IgD-negative memory B cell (primary cell): ENCODE measurements at regions not wholly inside any gene's neighbourhood (a gene's known extent, or its start where the extent isn't known, plus 50 kb on each side); places are given as distances from the start of the nearest gene placed in this dataset.
"Not testable (repeated sequence)": the region's sequence is repeated elsewhere in the genome, so short reads cannot be mapped to it uniquely, and the experiment has no call there.

Source experiments
- H3K27ac Mint-ChIP-seq, 3 donors: one replicate each; pipeline ENCODE4 v1.8.0; 2020 to 2022; ENCODE audit warnings: mild to moderate bottlenecking in 3 of 3, mixed read lengths in 3 of 3, moderate library complexity in 1 of 3
- H3K27me3 Mint-ChIP-seq: one replicate; pipeline ENCODE4 v1.8.0; 2021; ENCODE audit warnings: mixed read lengths
- H3K36me3 Mint-ChIP-seq: one replicate; pipeline ENCODE4 v1.8.0; 2020; ENCODE audit warnings: mild to moderate bottlenecking, mixed read lengths
- H3K4me1 Mint-ChIP-seq, 3 donors: one replicate each; pipeline ENCODE4 v1.8.0; 2020 to 2022; ENCODE audit warnings: mixed read lengths in 3 of 3, mild to moderate bottlenecking in 1 of 3
- H3K4me3 Mint-ChIP-seq, 4 donors: one replicate each; pipeline ENCODE4 v1.8.0; 2020 to 2022; ENCODE audit warnings: mild to moderate bottlenecking in 4 of 4, mixed read lengths in 4 of 4, moderate library complexity in 3 of 4
- H3K9me3 Mint-ChIP-seq, 3 donors: one replicate each; pipeline ENCODE4 v1.8.0; 2020 to 2021; ENCODE audit warnings: mixed read lengths in 3 of 3, mild to moderate bottlenecking in 1 of 3

- H3K9me3 Mint-ChIP-seq, H3K36me3 Mint-ChIP-seq, H3K27ac Mint-ChIP-seq, H3K27me3 Mint-ChIP-seq: not testable (repeated sequence)
- Mint-ChIP-seq H3K4me3 (peak overlapping the region in 2 of 4 donors; percentile 2 to 49), H3K4me1 (peaks cover 6 to 13% (median 12%) of the 10 kb centered on the region in 3 donors)
These were observed 64.0 kb upstream of the SAMSN1 start for GRCh38 chr21:14610119-14610518.

GRCh38 chr21:14609274-14609673 lies 63.2 kb upstream of the SAMSN1 start:
- peaks cover 6 to 13% (median 12%) of the 10 kb centered on the region in 3 donors for H3K4me1 Mint-ChIP-seq
- no peak overlapping the region for H3K4me3 Mint-ChIP-seq
- H3K36me3 Mint-ChIP-seq = peaks cover 2% of the 10 kb centered on the region
- H3K9me3 Mint-ChIP-seq = no peaks in the 10 kb centered on the region
- H3K27ac Mint-ChIP-seq = no peak overlapping the region
- H3K27me3 Mint-ChIP-seq = no peaks in the 10 kb centered on the region

GRCh38 chr21:14607262-14607661 lies 61.1 kb upstream of the SAMSN1 start:
- H3K9me3 Mint-ChIP-seq = no peaks in the 10 kb centered on the region
- H3K27me3 Mint-ChIP-seq = no peaks in the 10 kb centered on the region

DNA sequence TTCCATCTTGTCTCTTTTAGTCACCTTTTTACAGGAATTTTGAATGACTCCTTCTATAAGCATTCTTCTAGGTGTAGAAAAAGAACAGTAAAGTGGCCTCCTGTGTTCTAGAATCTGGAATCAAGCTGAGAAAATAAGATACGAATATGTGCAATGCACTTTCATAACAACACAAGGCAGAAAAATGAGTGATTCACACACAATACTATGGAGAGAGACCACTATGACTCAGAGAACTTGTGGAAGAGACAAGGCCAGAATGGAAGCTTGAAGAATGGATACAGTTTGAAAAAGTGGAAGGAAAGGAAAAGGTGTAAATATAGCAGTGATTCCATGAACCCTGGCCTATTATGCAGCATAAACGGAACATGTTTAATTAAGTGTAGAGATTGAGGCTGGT lies 57.1 kb upstream of the SAMSN1 start:
- Mint-ChIP-seq H3K27ac (no peak overlapping the region), H3K4me1 (peaks cover 11 to 21% (median 11%) of the 10 kb centered on the region in 3 donors), H3K27me3 (no peaks in the 10 kb centered on the region), H3K9me3 (no peaks in the 10 kb centered on the region), H3K4me3 (peak overlapping the region in 1 of 4 donors; percentile 80), H3K36me3 (no peaks in the 10 kb centered on the region)

More at GRCh38 chr21:14607262-14607661, 61.1 kb upstream of the SAMSN1 start:
- Mint-ChIP-seq H3K27ac (no peak overlapping the region), H3K4me3 (no peak overlapping the region), H3K36me3 (peaks cover 2% of the 10 kb centered on the region), H3K4me1 (peaks cover 15 to 23% (median 23%) of the 10 kb centered on the region in 3 donors)

GRCh38 chr21:14602382-14602958 lies 56.4 kb upstream of the SAMSN1 start:
- H3K4me1 Mint-ChIP-seq = peaks cover 11 to 15% (median 11%) of the 10 kb centered on the region in 3 donors
- no peaks in the 10 kb centered on the region for H3K27me3 Mint-ChIP-seq
- no peak overlapping the region for H3K27ac Mint-ChIP-seq
- H3K9me3 Mint-ChIP-seq = no peaks in the 10 kb centered on the region
- peak overlapping the region in 2 of 4 donors; percentile 49 to 80 for H3K4me3 Mint-ChIP-seq
- H3K36me3 Mint-ChIP-seq = no peaks in the 10 kb centered on the region

- Mint-ChIP-seq H3K27me3 (no peaks in the 10 kb centered on the region), H3K4me3 (peak overlapping the region in 1 of 4 donors; percentile 13), H3K27ac (no peak overlapping the region), H3K9me3 (peaks cover 0 to 7% (median 2%) of the 10 kb centered on the region in 3 donors), H3K36me3 (no peaks in the 10 kb centered on the region), H3K4me1 (peaks cover 11 to 12% (median 11%) of the 10 kb centered on the region in 3 donors)
These were observed 54.6 kb upstream of the SAMSN1 start for GRCh38 chr21:14600569-14601297.

DNA sequence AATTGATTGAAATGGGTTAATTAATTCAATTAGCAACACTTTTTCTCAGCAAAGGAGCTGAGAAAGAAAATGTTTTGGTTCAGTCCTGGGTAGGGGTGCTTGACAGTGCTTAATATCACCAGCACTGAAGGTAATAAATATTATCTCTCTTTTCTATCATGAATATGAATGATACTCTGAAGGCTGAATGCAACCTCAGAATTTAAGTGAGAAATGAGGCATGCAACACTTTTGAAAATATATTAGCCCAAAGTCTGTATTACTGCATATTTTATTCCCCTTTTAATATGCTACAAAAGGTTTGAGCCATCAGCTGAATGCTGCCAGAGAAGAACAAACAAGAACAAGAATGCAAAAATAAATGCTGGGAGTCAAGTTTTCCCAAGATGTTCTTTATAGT lies 52.0 kb upstream of the SAMSN1 start:
- no peak overlapping the region for H3K27ac Mint-ChIP-seq
- peaks cover 0 to 11% (median 2%) of the 10 kb centered on the region in 3 donors for H3K9me3 Mint-ChIP-seq
- peaks cover 9 to 10% (median 9%) of the 10 kb centered on the region in 3 donors for H3K4me1 Mint-ChIP-seq
- H3K36me3 Mint-ChIP-seq = no peaks in the 10 kb centered on the region
- H3K4me3 Mint-ChIP-seq = no peak overlapping the region
- no peaks in the 10 kb centered on the region for H3K27me3 Mint-ChIP-seq
